HepG2 (cell line): ENCODE measurements at regions not wholly inside any gene's neighbourhood (a gene's known extent, or its start where the extent isn't known, plus 50 kb on each side); places are given as distances from the start of the nearest gene placed in this dataset.

Source experiments
- ARID3A ChIP-seq: IDR thresholded peaks from 2 replicates; pipeline ENCODE4 v1.6.1; 2012; ENCODE audit warnings: low read depth, low read length, improper control_type of control experiment
- ATF4 ChIP-seq, 2 experiments: fragments of 450-650 bp in 1 of 2; sonication (generic) in 1 of 2; formaldehyde crosslinking; IDR thresholded peaks; 2 replicates each; pipeline versions ENCODE4 v1.5.0 to v1.8.0; 2020 to 2022; ENCODE audit warnings: mild to moderate bottlenecking in 1 of 2, missing genetic modification reagents in 1 of 2
- ATF5 ChIP-seq: sonication (generic); formaldehyde crosslinking; IDR thresholded peaks from 2 replicates; pipeline ENCODE4 v1.4.0; 2020; ENCODE audit warnings: mild to moderate bottlenecking, low read depth, missing genetic modification reagents
- EZH2 ChIP-seq: conservative IDR thresholded peaks from 2 replicates; pipeline ENCODE4 v1.6.1; 2012; ENCODE audit warnings: mild to moderate bottlenecking, low read depth, low read length, moderate library complexity
- NAIF1 ChIP-seq: sonication (generic); formaldehyde crosslinking; IDR thresholded peaks from 2 replicates; pipeline ENCODE4 v1.5.0; 2020; ENCODE audit warnings: mild to moderate bottlenecking, missing genetic modification reagents, borderline replicate concordance
- NCOR1 ChIP-seq: fragments of 200-600 bp; sonication (generic); IDR thresholded peaks from 2 replicates; pipeline ENCODE4 v1.7.0; 2017; ENCODE audit warnings: antibody characterized with exemption, low read length, borderline replicate concordance
- PAX8 ChIP-seq: sonication (generic); formaldehyde crosslinking; IDR thresholded peaks from 2 replicates; pipeline ENCODE4 v1.8.0; 2022; ENCODE audit warnings: mild to moderate bottlenecking, missing genetic modification reagents, borderline replicate concordance
- TP53 ChIP-seq: sonication (generic); formaldehyde crosslinking; conservative IDR thresholded peaks from 2 replicates; pipeline ENCODE4 v1.4.0; 2020; ENCODE audit warnings: missing genetic modification reagents
- ZNF292 ChIP-seq: sonication (generic); formaldehyde crosslinking; IDR thresholded peaks from 2 replicates; pipeline ENCODE4 v1.8.1; 2022; ENCODE audit warnings: mild to moderate bottlenecking, low read depth, missing genetic modification reagents, borderline replicate concordance
- ZNF414 ChIP-seq: sonication (generic); formaldehyde crosslinking; IDR thresholded peaks from 2 replicates; pipeline ENCODE4 v1.5.0; 2020; ENCODE audit warnings: missing genetic modification reagents

GRCh38 chr18:35817604-35818352 lies 154.7 kb upstream of the RMP24 start:
- TF ChIP-seq ZNF292 (CRISPR knock-in tag) (no peak), ATF4 (CRISPR knock-in tag; IDR thresholded peaks at IDR 0.05) (no peak), EZH2 (no peak), ARID3A (no peak), TP53 (no peak), ZNF414 (CRISPR knock-in tag) (no peak), ATF5 (CRISPR knock-in tag) (no peak), NCOR1 (no peak), PAX8 (CRISPR knock-in tag) (no peak), NAIF1 (CRISPR knock-in tag) (no peak)
